Endothelial cell of umbilical vein (primary cell): ENCODE measurements at regions not wholly inside any gene's neighbourhood (a gene's known extent, or its start where the extent isn't known, plus 50 kb on each side); places are given as distances from the start of the nearest gene placed in this dataset.

Experiments
- EZH2 ChIP-seq: IDR thresholded peaks from 2 replicates; pipeline ENCODE4 v1.6.1; 2012; ENCODE audit warnings: borderline replicate concordance, low read depth, mild to moderate bottlenecking, moderate library complexity, low read length, inconsistent platforms; ENCODE audit not compliant: severe bottlenecking
- FOS ChIP-seq: IDR thresholded peaks from 2 replicates; pipeline ENCODE4 v1.6.1; 2011; ENCODE audit warnings: mild to moderate bottlenecking, low read length, moderate library complexity, borderline replicate concordance; ENCODE audit not compliant: insufficient read depth
- JUN ChIP-seq: IDR thresholded peaks from 2 replicates; pipeline ENCODE4 v1.6.1; 2011; ENCODE audit warnings: borderline replicate concordance, low read depth; ENCODE audit not compliant: insufficient read length, insufficient read depth
- POLR2A ChIP-seq: IDR thresholded peaks from 2 replicates; pipeline ENCODE4 v1.6.1; 2012; ENCODE audit warnings: low read depth, mild to moderate bottlenecking, control low read depth, low read length
- POLR2AphosphoS5 ChIP-seq: IDR thresholded peaks from 2 replicates; pipeline ENCODE4 v1.6.1; 2012; ENCODE audit warnings: low read depth, mild to moderate bottlenecking, control low read depth, low read length, moderate library complexity; ENCODE audit not compliant: insufficient read depth
- TF ChIP-seq, protein P1 (sequence below), 2 donors: IDR thresholded peaks; 1 replicate in 1 of 2; 2 replicates in 1 of 2; pipeline ENCODE4 v1.5.1; 2011; ENCODE audit warnings: low read length in 2 of 2, mild to moderate bottlenecking in 2 of 2, moderate library complexity in 2 of 2, control low read depth in 1 of 2, inconsistent platforms in 1 of 2, low read depth in 1 of 2; ENCODE audit not compliant: insufficient read depth in 1 of 2; ENCODE audit errors: extremely low read depth in 1 of 2
- TF ChIP-seq, protein P2 (sequence below): IDR thresholded peaks from 2 replicates; pipeline ENCODE4 v1.6.1; 2011; ENCODE audit not compliant: insufficient read depth, insufficient read length

DNA sequence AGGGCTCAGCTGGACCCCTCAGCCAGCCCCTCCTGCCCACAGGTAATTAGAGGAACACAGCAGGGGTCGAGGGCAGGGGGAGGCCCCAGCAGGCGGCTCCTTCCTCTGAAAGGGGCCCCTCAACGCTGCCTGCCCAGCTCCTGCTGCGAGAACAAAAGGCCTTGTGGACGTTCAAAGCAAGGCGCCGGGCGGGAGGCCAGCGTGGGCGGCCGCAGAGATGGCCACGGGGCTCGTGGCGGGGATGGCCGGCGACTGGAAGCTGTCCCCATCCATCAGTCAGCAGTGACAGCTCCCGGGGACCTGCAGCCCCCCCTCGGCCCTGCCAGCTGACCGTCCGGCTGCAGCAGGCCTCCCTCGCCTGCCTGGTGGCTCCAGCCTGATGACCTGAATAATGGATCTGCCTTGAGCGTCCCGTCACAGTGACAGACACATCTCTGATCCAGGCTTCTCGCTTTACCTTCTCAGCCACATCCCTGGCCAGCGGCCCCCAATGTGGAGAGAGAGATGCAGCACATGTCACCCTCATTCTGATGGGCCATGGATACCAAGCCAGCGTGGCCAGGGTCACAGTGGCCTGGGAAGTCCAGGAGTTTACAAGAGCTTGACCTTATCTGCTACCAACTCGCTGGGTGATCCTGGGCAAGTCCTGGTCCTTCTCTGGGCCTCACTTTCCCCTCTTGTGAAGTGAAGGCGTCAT, 159.3 kb downstream of the MN1 start:
- TF ChIP-seq, protein P1, sequence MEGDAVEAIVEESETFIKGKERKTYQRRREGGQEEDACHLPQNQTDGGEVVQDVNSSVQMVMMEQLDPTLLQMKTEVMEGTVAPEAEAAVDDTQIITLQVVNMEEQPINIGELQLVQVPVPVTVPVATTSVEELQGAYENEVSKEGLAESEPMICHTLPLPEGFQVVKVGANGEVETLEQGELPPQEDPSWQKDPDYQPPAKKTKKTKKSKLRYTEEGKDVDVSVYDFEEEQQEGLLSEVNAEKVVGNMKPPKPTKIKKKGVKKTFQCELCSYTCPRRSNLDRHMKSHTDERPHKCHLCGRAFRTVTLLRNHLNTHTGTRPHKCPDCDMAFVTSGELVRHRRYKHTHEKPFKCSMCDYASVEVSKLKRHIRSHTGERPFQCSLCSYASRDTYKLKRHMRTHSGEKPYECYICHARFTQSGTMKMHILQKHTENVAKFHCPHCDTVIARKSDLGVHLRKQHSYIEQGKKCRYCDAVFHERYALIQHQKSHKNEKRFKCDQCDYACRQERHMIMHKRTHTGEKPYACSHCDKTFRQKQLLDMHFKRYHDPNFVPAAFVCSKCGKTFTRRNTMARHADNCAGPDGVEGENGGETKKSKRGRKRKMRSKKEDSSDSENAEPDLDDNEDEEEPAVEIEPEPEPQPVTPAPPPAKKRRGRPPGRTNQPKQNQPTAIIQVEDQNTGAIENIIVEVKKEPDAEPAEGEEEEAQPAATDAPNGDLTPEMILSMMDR (IDR thresholded peaks at IDR 0.05; ENCODE audit: extremely low read depth in 1 of 2, insufficient read depth in 1 of 2, low read depth in 1 of 2, low read length in 2 of 2), result no peak
- no peak for TF ChIP-seq EZH2
- TF ChIP-seq JUN, result no peak
- TF ChIP-seq FOS, result no peak
- no peak for TF ChIP-seq POLR2AphosphoS5
- TF ChIP-seq POLR2A, result no peak
- TF ChIP-seq, protein P2, sequence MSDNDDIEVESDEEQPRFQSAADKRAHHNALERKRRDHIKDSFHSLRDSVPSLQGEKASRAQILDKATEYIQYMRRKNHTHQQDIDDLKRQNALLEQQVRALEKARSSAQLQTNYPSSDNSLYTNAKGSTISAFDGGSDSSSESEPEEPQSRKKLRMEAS, result no peak
